Stimulated activated CD4-positive, alpha-beta T cell treated with anti-CD3 and anti-CD28 coated beads, Interleukin-1b, Interleukin-23, amount 100 ng/mL, for 1 hour (primary cell): ENCODE measurements at regions not wholly inside any gene's neighbourhood (a gene's known extent, or its start where the extent isn't known, plus 50 kb on each side); places are given as distances from the start of the nearest gene placed in this dataset.
"Not testable (repeated sequence)": the region's sequence is repeated elsewhere in the genome, so short reads cannot be mapped to it uniquely, and the experiment has no call there.

Source experiments
- DNase-seq, 2 donors: peaks; one replicate each; pipeline ENCODE4 v3.0.0-alpha.2; 2020; ENCODE audit warnings: low read depth in 2 of 2

GRCh38 chr6:150766201-150766997 is 99.1 kb upstream of the MTHFD1L start:
- no peak for DNase-seq

GRCh38 chr6:150767161-150767560 is 98.3 kb upstream of the MTHFD1L start:
- no peak for DNase-seq

- DNase-seq = no peak
Observed at GRCh38 chr6:150767571-150768018, 97.9 kb upstream of the MTHFD1L start.

GRCh38 chr6:150770637-150771036 is 94.9 kb upstream of the MTHFD1L start:
- DNase-seq = no peak

- no peak for DNase-seq
Observed at GRCh38 chr6:150773969-150774368, 91.5 kb upstream of the MTHFD1L start.

GRCh38 chr6:150775415-150776203 is 89.9 kb upstream of the MTHFD1L start:
- DNase-seq = no peak

- no peak for DNase-seq
Observed at GRCh38 chr6:150777736-150778135, 87.8 kb upstream of the MTHFD1L start.

GRCh38 chr6:150783813-150784212 is 81.7 kb upstream of the MTHFD1L start:
- no peak for DNase-seq

- no peak for DNase-seq
Observed at GRCh38 chr6:150787429-150787828, 78.1 kb upstream of the MTHFD1L start.

- no peak for DNase-seq
Observed at GRCh38 chr6:150788089-150788488, 77.4 kb upstream of the MTHFD1L start.

GRCh38 chr6:150789906-150790305 is 75.6 kb upstream of the MTHFD1L start:
- DNase-seq = not testable (repeated sequence)

- DNase-seq = no peak
Observed at GRCh38 chr6:150791717-150792116, 73.8 kb upstream of the MTHFD1L start.

GRCh38 chr6:150797949-150798348 is 67.6 kb upstream of the MTHFD1L start:
- no peak for DNase-seq

- DNase-seq = no peak
Observed at GRCh38 chr6:150799276-150799805, 66.2 kb upstream of the MTHFD1L start.

GRCh38 chr6:150800674-150801314 is 64.7 kb upstream of the MTHFD1L start:
- no peak for DNase-seq

GRCh38 chr6:150806790-150807189 is 58.7 kb upstream of the MTHFD1L start:
- no peak for DNase-seq

GRCh38 chr6:150813319-150813992 is 52.0 kb upstream of the MTHFD1L start:
- DNase-seq = peak in 1 of 2 donors; percentile 3

- no peak for DNase-seq
Observed at GRCh38 chr6:150813993-150814359, 51.5 kb upstream of the MTHFD1L start.
